ENCODE measurements at regions not wholly inside any gene's neighbourhood (a gene's known extent, or its start where the extent isn't known, plus 50 kb on each side); places are given as distances from the start of the nearest gene placed in this dataset.

- no peak for DNase-seq (ENCODE audit: low read depth, low spot score)
- ChIA-PET CTCF (no interaction called here), POLR2A (no interaction called here)
- no peak overlapping the region for H3K4me3 ChIP-seq (ENCODE audit: low read depth, low read length)
- TF ChIP-seq, protein P1, sequence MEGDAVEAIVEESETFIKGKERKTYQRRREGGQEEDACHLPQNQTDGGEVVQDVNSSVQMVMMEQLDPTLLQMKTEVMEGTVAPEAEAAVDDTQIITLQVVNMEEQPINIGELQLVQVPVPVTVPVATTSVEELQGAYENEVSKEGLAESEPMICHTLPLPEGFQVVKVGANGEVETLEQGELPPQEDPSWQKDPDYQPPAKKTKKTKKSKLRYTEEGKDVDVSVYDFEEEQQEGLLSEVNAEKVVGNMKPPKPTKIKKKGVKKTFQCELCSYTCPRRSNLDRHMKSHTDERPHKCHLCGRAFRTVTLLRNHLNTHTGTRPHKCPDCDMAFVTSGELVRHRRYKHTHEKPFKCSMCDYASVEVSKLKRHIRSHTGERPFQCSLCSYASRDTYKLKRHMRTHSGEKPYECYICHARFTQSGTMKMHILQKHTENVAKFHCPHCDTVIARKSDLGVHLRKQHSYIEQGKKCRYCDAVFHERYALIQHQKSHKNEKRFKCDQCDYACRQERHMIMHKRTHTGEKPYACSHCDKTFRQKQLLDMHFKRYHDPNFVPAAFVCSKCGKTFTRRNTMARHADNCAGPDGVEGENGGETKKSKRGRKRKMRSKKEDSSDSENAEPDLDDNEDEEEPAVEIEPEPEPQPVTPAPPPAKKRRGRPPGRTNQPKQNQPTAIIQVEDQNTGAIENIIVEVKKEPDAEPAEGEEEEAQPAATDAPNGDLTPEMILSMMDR (IDR thresholded peaks at IDR 0.05; ENCODE audit: insufficient read depth, low read length, missing control alignments), result no peak
Measured at GRCh38 chr16:86977076-86977676, 340.0 kb downstream of the C16orf95 start.

GRCh38 chr16:86978445-86979030 lies 338.7 kb downstream of the C16orf95 start:
- TF ChIP-seq, protein P1 (IDR thresholded peaks at IDR 0.05; ENCODE audit: insufficient read depth, low read length, missing control alignments), result no peak
- DNase-seq (ENCODE audit: low read depth, low spot score), result no peak
- ChIA-PET POLR2A (no interaction called here), CTCF (no interaction called here)
- no peak overlapping the region for H3K4me3 ChIP-seq (ENCODE audit: low read depth, low read length)

GRCh38 chr16:86979061-86979460 lies 338.1 kb downstream of the C16orf95 start:
- ChIA-PET CTCF (no interaction called here), POLR2A (no interaction called here)
- TF ChIP-seq, protein P1 (IDR thresholded peaks at IDR 0.05; ENCODE audit: insufficient read depth, low read length, missing control alignments), result no peak
- no peak for DNase-seq (ENCODE audit: low read depth, low spot score)
- no peak overlapping the region for H3K4me3 ChIP-seq (ENCODE audit: low read depth, low read length)

- CTCF ChIA-PET, result no interaction called here
- POLR2A ChIA-PET, result no interaction called here
- TF ChIP-seq, protein P1 (IDR thresholded peaks at IDR 0.05; ENCODE audit: insufficient read depth, low read length, missing control alignments), result no peak
Measured at GRCh38 chr16:86979984-86980553, 337.1 kb downstream of the C16orf95 start.

DNA sequence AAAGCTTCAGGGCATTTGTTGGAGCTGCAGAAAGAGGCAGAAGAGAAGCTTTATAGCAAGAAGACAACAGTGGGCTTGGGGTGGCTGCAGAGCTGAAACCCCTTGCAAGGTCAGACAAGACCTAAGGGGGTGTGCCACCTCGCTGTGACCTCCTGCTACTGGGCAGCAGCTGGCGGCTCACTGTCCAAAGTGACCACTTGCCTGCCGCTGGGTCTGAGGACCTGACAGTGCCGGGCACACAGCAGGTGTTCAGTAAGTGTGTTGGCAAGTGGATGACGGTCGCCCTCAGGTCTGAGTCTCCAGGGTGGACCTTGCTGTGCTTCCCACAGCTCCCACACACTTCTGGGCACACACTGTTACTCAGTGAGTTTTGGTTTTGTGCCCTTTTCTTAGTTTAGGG lies 336.5 kb downstream of the C16orf95 start:
- no peak overlapping the region for H3K4me3 ChIP-seq (ENCODE audit: low read depth, low read length)
- DNase-seq (ENCODE audit: low read depth, low spot score), result no peak
- ChIA-PET CTCF (no interaction called here), POLR2A (no interaction called here)
- TF ChIP-seq, protein P1 (IDR thresholded peaks at IDR 0.05; ENCODE audit: insufficient read depth, low read length, missing control alignments), result no peak

More at GRCh38 chr16:86979984-86980553, 337.1 kb downstream of the C16orf95 start:
- DNase-seq (ENCODE audit: low read depth, low spot score), result no peak
- no peak overlapping the region for H3K4me3 ChIP-seq (ENCODE audit: low read depth, low read length)

- TF ChIP-seq, protein P1 (IDR thresholded peaks at IDR 0.05; ENCODE audit: insufficient read depth, low read length, missing control alignments), result no peak
- POLR2A ChIA-PET, result no interaction called here
- no peak for DNase-seq (ENCODE audit: low read depth, low spot score)
- CTCF ChIA-PET, result no interaction called here
- no peak overlapping the region for H3K4me3 ChIP-seq (ENCODE audit: low read depth, low read length)
Measured at GRCh38 chr16:86982347-86982596, 334.9 kb downstream of the C16orf95 start.
